NCI-H524 (cell line): ENCODE measurements at regions not wholly inside any gene's neighbourhood (a gene's known extent, or its start where the extent isn't known, plus 50 kb on each side); places are given as distances from the start of the nearest gene placed in this dataset.
"Not testable (repeated sequence)": the region's sequence is repeated elsewhere in the genome, so short reads cannot be mapped to it uniquely, and the experiment has no call there.

ENCODE experiments used
- DNase-seq, 2 experiments: peaks; one replicate each; lab custom pipeline; 2025; lab: John Stamatoyannopoulos, UW

GRCh38 chr5:93682471-93683404, 58.7 kb downstream of the POU5F2 start:
- DNase-seq, result not testable (repeated sequence)

GRCh38 chr5:93681432-93681831, 60.0 kb downstream of the POU5F2 start:
- no peak for DNase-seq

- DNase-seq, result peak; percentile 76 to 93
Measured at GRCh38 chr5:93677359-93677891, 64.0 kb downstream of the POU5F2 start.

GRCh38 chr5:93676704-93677103, 64.7 kb downstream of the POU5F2 start:
- no peak for DNase-seq

GRCh38 chr5:93675460-93676450, 65.6 kb downstream of the POU5F2 start:
- peak; percentile 58 to 68 for DNase-seq

GRCh38 chr5:93674866-93675459, 66.4 kb downstream of the POU5F2 start:
- no peak for DNase-seq

GRCh38 chr5:93674138-93674537, 67.3 kb downstream of the POU5F2 start:
- DNase-seq, result peak; percentile 57 to 64

GRCh38 chr5:93673316-93673954, 68.0 kb downstream of the POU5F2 start:
- no peak for DNase-seq

- no peak for DNase-seq
Measured at GRCh38 chr5:93665648-93666047, 75.8 kb downstream of the POU5F2 start.

- DNase-seq, result no peak
Measured at GRCh38 chr5:93660677-93661076, 77.7 kb downstream of the NR2F1 start.

GRCh38 chr5:93658044-93658443, 75.0 kb downstream of the NR2F1 start:
- no peak for DNase-seq

- DNase-seq, result no peak
Measured at GRCh38 chr5:93654676-93655075, 71.7 kb downstream of the NR2F1 start.

- no peak for DNase-seq
Measured at GRCh38 chr5:93653716-93654115, 70.7 kb downstream of the NR2F1 start.

- DNase-seq, result peak; percentile 64 to 86
Measured at GRCh38 chr5:93649234-93649900, 66.3 kb downstream of the NR2F1 start.

- no peak for DNase-seq
Measured at GRCh38 chr5:93644760-93645159, 61.7 kb downstream of the NR2F1 start.
